ENCODE measurements at regions not wholly inside any gene's neighbourhood (a gene's known extent, or its start where the extent isn't known, plus 50 kb on each side); places are given as distances from the start of the nearest gene placed in this dataset.
"Not testable (repeated sequence)": the region's sequence is repeated elsewhere in the genome, so short reads cannot be mapped to it uniquely, and the experiment has no call there.

DNA sequence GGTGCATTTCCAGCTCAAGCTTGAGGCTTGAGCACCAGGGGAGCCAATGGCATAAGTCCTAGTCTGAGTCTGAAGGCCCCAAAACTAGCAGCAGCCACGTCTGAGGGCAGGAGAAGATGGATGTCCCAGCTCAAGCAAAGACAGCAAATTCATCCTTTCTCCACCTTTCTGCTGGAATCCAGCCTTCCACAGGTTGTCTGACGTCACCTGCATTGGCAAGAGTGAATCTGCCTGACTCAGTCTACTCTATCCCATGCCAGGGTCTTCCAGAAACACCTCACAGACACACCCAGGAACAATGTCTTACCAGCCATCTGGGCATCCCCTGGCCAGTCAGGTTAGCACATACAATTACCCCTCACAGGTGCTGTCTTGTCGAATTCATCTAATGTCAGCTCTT, 76.2 kb upstream of the SOX11 start:
- H3K4me3 ChIP-seq (replicated peaks; ENCODE audit: low read depth, low read length): no peak overlapping the region
- no peak for DNase-seq (ENCODE audit: low read depth)
- TF ChIP-seq, protein P1, sequence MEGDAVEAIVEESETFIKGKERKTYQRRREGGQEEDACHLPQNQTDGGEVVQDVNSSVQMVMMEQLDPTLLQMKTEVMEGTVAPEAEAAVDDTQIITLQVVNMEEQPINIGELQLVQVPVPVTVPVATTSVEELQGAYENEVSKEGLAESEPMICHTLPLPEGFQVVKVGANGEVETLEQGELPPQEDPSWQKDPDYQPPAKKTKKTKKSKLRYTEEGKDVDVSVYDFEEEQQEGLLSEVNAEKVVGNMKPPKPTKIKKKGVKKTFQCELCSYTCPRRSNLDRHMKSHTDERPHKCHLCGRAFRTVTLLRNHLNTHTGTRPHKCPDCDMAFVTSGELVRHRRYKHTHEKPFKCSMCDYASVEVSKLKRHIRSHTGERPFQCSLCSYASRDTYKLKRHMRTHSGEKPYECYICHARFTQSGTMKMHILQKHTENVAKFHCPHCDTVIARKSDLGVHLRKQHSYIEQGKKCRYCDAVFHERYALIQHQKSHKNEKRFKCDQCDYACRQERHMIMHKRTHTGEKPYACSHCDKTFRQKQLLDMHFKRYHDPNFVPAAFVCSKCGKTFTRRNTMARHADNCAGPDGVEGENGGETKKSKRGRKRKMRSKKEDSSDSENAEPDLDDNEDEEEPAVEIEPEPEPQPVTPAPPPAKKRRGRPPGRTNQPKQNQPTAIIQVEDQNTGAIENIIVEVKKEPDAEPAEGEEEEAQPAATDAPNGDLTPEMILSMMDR (IDR thresholded peaks at IDR 0.05; ENCODE audit: low read length, missing control alignments): no peak

GRCh38 chr2:5617358-5617757, 74.8 kb upstream of the SOX11 start:
- no peak for DNase-seq (ENCODE audit: low read depth)
- H3K4me3 ChIP-seq (replicated peaks; ENCODE audit: low read depth, low read length): no peak overlapping the region
- TF ChIP-seq, protein P1 (IDR thresholded peaks at IDR 0.05; ENCODE audit: low read length, missing control alignments): no peak

GRCh38 chr2:5617796-5618195, 74.4 kb upstream of the SOX11 start:
- DNase-seq (ENCODE audit: low read depth): no peak
- TF ChIP-seq, protein P1 (IDR thresholded peaks at IDR 0.05; ENCODE audit: low read length, missing control alignments): no peak
- no peak overlapping the region for H3K4me3 ChIP-seq (replicated peaks; ENCODE audit: low read depth, low read length)

DNA sequence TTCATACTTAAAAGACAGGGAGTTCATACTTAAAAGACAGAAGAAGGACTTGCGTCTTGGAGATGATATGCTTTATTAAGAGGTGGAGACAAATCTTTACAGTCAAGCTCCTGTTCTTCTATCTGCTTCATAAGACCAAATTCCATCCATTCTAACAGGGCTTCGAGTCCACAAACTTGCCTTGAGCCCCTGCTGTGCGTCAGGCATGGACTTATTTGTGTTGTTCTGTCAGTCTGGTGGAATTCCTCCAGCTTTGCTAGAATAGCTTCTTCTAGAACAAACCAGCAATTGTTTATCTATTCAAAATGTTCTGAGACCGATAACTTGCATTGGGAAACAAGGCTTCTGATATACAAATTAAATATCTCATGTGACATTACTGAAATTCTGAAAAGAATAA, 73.9 kb upstream of the SOX11 start:
- no peak overlapping the region for H3K4me3 ChIP-seq (replicated peaks; ENCODE audit: low read depth, low read length)
- DNase-seq (ENCODE audit: low read depth): no peak

DNA sequence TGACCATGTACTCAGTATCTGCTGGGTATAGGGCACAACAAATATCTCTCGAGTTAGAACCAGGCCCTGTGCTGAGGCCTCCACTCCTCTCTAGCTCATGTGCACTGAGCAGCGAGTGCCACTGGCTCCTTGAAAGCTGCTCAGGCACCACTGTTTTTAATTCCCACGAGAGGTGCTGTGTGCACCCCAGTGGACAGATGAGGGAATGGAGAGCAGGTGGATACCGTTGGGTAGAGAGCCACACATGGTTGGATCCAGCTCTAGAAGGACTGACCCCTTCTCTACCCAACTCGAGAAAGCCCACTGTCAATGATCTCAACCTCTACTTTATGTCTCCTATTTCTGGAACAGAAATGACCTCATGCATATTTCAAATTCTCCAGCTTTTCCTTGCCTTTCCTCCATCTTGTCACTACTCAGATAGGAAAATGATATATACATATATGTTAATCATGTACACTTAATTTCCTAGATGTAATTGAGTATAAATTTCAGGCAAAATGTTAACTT, 66.6 kb upstream of the SOX11 start:
- not testable (repeated sequence) for DNase-seq (ENCODE audit: low read depth); H3K4me3 ChIP-seq (replicated peaks; ENCODE audit: low read depth, low read length)

More for the DNA sequence above, 73.9 kb upstream of the SOX11 start:
- TF ChIP-seq, protein P1 (IDR thresholded peaks at IDR 0.05; ENCODE audit: low read length, missing control alignments): no peak

DNA sequence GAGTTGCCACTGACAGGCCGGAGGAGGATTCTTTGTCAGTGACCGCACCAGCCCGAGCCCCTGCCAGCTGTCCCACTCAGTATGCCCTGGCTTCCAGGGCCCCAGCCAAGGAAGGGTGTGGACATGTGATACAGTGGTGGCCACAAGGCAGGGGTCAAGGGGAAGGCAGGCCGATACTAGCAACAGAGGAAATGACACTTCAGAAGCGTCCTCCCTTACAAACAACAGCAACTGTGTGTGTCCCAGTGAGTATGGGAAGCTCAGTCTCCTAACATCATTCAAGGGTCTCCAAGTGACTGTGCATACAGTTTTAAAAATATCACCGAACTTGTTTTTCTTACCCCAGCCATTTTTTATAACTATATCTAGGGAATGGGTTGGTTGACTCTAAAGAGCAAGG, 63.7 kb upstream of the SOX11 start:
- DNase-seq (ENCODE audit: low read depth); H3K4me3 ChIP-seq (replicated peaks; ENCODE audit: low read depth, low read length): not testable (repeated sequence)

GRCh38 chr2:5629510-5629909, 62.7 kb upstream of the SOX11 start:
- DNase-seq (ENCODE audit: low read depth); H3K4me3 ChIP-seq (replicated peaks; ENCODE audit: low read depth, low read length): not testable (repeated sequence)

- not testable (repeated sequence) for H3K4me3 ChIP-seq (replicated peaks; ENCODE audit: low read depth, low read length); DNase-seq (ENCODE audit: low read depth)
These were observed 55.1 kb upstream of the SOX11 start for GRCh38 chr2:5637051-5637450.

Data from fibroblast of pulmonary artery (primary cell).